ENCODE measurements at regions not wholly inside any gene's neighbourhood (a gene's known extent, or its start where the extent isn't known, plus 50 kb on each side); places are given as distances from the start of the nearest gene placed in this dataset.

- DNase-seq = no peak
Measured at GRCh38 chr22:48687606-48688005, 1140.1 kb downstream of the BRD1 start.

GRCh38 chr22:48686694-48687302, 1140.9 kb downstream of the BRD1 start:
- no peak for DNase-seq

- DNase-seq = no peak
Measured at GRCh38 chr22:48685767-48686166, 1141.9 kb downstream of the BRD1 start.

GRCh38 chr22:48683640-48684039, 1144.0 kb downstream of the BRD1 start:
- DNase-seq = no peak

GRCh38 chr22:48682504-48682903, 1145.2 kb downstream of the BRD1 start:
- no peak for DNase-seq

- no peak for DNase-seq
Measured at GRCh38 chr22:48680601-48681000, 1147.1 kb downstream of the BRD1 start.

- DNase-seq = no peak
Measured at GRCh38 chr22:48679656-48680555, 1147.8 kb downstream of the BRD1 start.

- DNase-seq = no peak
Measured at GRCh38 chr22:48678171-48679135, 1149.2 kb downstream of the BRD1 start.

GRCh38 chr22:48677621-48678020, 1150.1 kb downstream of the BRD1 start:
- DNase-seq = no peak

GRCh38 chr22:48677168-48677520, 1150.5 kb downstream of the BRD1 start:
- no peak for DNase-seq

- DNase-seq = no peak
Measured at GRCh38 chr22:48676266-48677167, 1151.2 kb downstream of the BRD1 start.

GRCh38 chr22:48675830-48676145, 1151.9 kb downstream of the BRD1 start:
- no peak for DNase-seq

GRCh38 chr22:48675141-48675829, 1152.4 kb downstream of the BRD1 start:
- DNase-seq = no peak

- DNase-seq = no peak
Measured at GRCh38 chr22:48673806-48674500, 1153.7 kb downstream of the BRD1 start.

GRCh38 chr22:48672387-48672786, 1155.3 kb downstream of the BRD1 start:
- DNase-seq = no peak

GRCh38 chr22:48670731-48671130, 1156.9 kb downstream of the BRD1 start:
- no peak for DNase-seq

- DNase-seq = no peak
Measured at GRCh38 chr22:48669986-48670716, 1157.5 kb downstream of the BRD1 start.

- DNase-seq = no peak
Measured at GRCh38 chr22:48669226-48669625, 1158.4 kb downstream of the BRD1 start.

- no peak for DNase-seq
Measured at GRCh38 chr22:48667289-48667688, 1160.4 kb downstream of the BRD1 start.

- DNase-seq = no peak
Measured at GRCh38 chr22:48666620-48667019, 1161.1 kb downstream of the BRD1 start.

Measured in NCI-H187 (cell line).